SK-N-MC (cell line): ENCODE measurements at regions not wholly inside any gene's neighbourhood (a gene's known extent, or its start where the extent isn't known, plus 50 kb on each side); places are given as distances from the start of the nearest gene placed in this dataset.

Experiments used
- DNase-seq: peaks from one replicate; pipeline ENCODE4 v3.0.0-alpha.2; 2011; ENCODE audit warnings: low read depth, low spot score
- H3K27ac ChIP-seq: fragments of 200-600 bp; sonication (generic); 2 replicates; pipeline ENCODE4 v1.5.1; 2016; ENCODE audit warnings: mixed run types
- H3K36me3 ChIP-seq: fragments of 200-600 bp; sonication (generic); 2 replicates; pipeline ENCODE4 v1.6.1; 2017; ENCODE audit warnings: antibody characterized with exemption, low read length, mixed read lengths; ENCODE audit not compliant: insufficient read depth
- H3K4me3 ChIP-seq: fragments of 200-600 bp; sonication (generic); 2 replicates; pipeline ENCODE4 v1.5.1; 2016
- H3K9ac ChIP-seq: fragments of 200-600 bp; sonication (generic); 2 replicates; pipeline ENCODE4 v1.8.0; 2017; ENCODE audit warnings: mixed run types, mixed read lengths; ENCODE audit not compliant: insufficient read length
- H3K9me3 ChIP-seq: fragments of 200-600 bp; sonication (generic); 2 replicates; pipeline ENCODE4 v1.6.1; 2017; ENCODE audit warnings: low read depth, mild to moderate bottlenecking, antibody characterized with exemption, low read length, moderate library complexity, mixed read lengths
- EZH2 ChIP-seq: fragments of 200-600 bp; sonication (generic); IDR thresholded peaks from one replicate; pipeline ENCODE4 v1.6.1; 2017; ENCODE audit warnings: antibody characterized with exemption
- FOXP2 ChIP-seq: optimal IDR thresholded peaks from 2 replicates; pipeline ENCODE3; 2011; ENCODE audit warnings: mild to moderate bottlenecking, moderate library complexity; ENCODE audit not compliant: insufficient read depth; ENCODE audit errors: extremely low read length, control extremely low read depth
- POLR2AphosphoS5 ChIP-seq: IDR thresholded peaks from 2 replicates; pipeline ENCODE4 v1.6.1; 2012; ENCODE audit warnings: mild to moderate bottlenecking, low read depth, low read length, borderline replicate concordance

GRCh38 chr2:19201911-19202462 lies 156.4 kb downstream of the OSR1 start:
- no peaks in the 10 kb centered on the region for H3K9me3 ChIP-seq
- no peak overlapping the region for H3K27ac ChIP-seq
- no peaks in the 10 kb centered on the region for H3K36me3 ChIP-seq
- H3K4me3 ChIP-seq, result no peak overlapping the region
- no peak for DNase-seq
- no peak overlapping the region for H3K9ac ChIP-seq
- TF ChIP-seq FOXP2 (no peak), EZH2 (no peak), POLR2AphosphoS5 (no peak)

- H3K27ac ChIP-seq, result no peak overlapping the region
- no peak overlapping the region for H3K9ac ChIP-seq
- DNase-seq, result no peak
- no peaks in the 10 kb centered on the region for H3K36me3 ChIP-seq
- H3K9me3 ChIP-seq, result no peaks in the 10 kb centered on the region
- H3K4me3 ChIP-seq, result no peak overlapping the region
- TF ChIP-seq POLR2AphosphoS5 (no peak), FOXP2 (no peak), EZH2 (no peak)
Observed at GRCh38 chr2:19198381-19198780, 160.0 kb downstream of the OSR1 start.

GRCh38 chr2:19195661-19196060 lies 162.8 kb downstream of the OSR1 start:
- no peak for TF ChIP-seq FOXP2
- TF ChIP-seq POLR2AphosphoS5, result no peak
- TF ChIP-seq EZH2, result no peak
- Histone ChIP-seq H3K36me3 (no peaks in the 10 kb centered on the region), H3K27ac (no peak overlapping the region), H3K9ac (no peak overlapping the region), H3K4me3 (no peak overlapping the region), H3K9me3 (no peaks in the 10 kb centered on the region)
- DNase-seq, result no peak

GRCh38 chr2:19189391-19189790 lies 169.0 kb downstream of the OSR1 start:
- H3K9ac ChIP-seq, result no peak overlapping the region

GRCh38 chr2:19187323-19188020 lies 171.0 kb downstream of the OSR1 start:
- no peak for TF ChIP-seq POLR2AphosphoS5
- TF ChIP-seq EZH2, result no peak
- TF ChIP-seq FOXP2, result no peak
- H3K9ac ChIP-seq, result no peak overlapping the region
- H3K4me3 ChIP-seq, result no peak overlapping the region
- H3K27ac ChIP-seq, result no peak overlapping the region
- DNase-seq, result no peak
- H3K9me3 ChIP-seq, result no peaks in the 10 kb centered on the region
- no peaks in the 10 kb centered on the region for H3K36me3 ChIP-seq

More at GRCh38 chr2:19189391-19189790, 169.0 kb downstream of the OSR1 start:
- Histone ChIP-seq H3K36me3 (no peaks in the 10 kb centered on the region), H3K9me3 (no peaks in the 10 kb centered on the region), H3K4me3 (no peak overlapping the region), H3K27ac (no peak overlapping the region)
- TF ChIP-seq EZH2, result no peak
- TF ChIP-seq POLR2AphosphoS5, result no peak
- TF ChIP-seq FOXP2, result no peak
- DNase-seq, result no peak

GRCh38 chr2:19185086-19185485 lies 173.3 kb downstream of the OSR1 start:
- no peak for DNase-seq
- Histone ChIP-seq H3K9me3 (no peaks in the 10 kb centered on the region), H3K4me3 (no peak overlapping the region), H3K9ac (no peak overlapping the region), H3K27ac (no peak overlapping the region), H3K36me3 (no peaks in the 10 kb centered on the region)
- TF ChIP-seq POLR2AphosphoS5, result no peak
- no peak for TF ChIP-seq FOXP2
- no peak for TF ChIP-seq EZH2

- no peak for TF ChIP-seq EZH2
- TF ChIP-seq FOXP2, result no peak
- TF ChIP-seq POLR2AphosphoS5, result no peak
- H3K36me3 ChIP-seq, result no peaks in the 10 kb centered on the region
- H3K9ac ChIP-seq, result no peak overlapping the region
- no peak for DNase-seq
- no peak overlapping the region for H3K4me3 ChIP-seq
- H3K27ac ChIP-seq, result no peak overlapping the region
- no peaks in the 10 kb centered on the region for H3K9me3 ChIP-seq
Observed at GRCh38 chr2:19178175-19178574, 180.2 kb downstream of the OSR1 start.

GRCh38 chr2:19176977-19177376 lies 181.4 kb downstream of the OSR1 start:
- H3K9me3 ChIP-seq, result no peaks in the 10 kb centered on the region
- no peaks in the 10 kb centered on the region for H3K36me3 ChIP-seq
- H3K9ac ChIP-seq, result no peak overlapping the region
- H3K27ac ChIP-seq, result no peak overlapping the region
- no peak for DNase-seq
- TF ChIP-seq EZH2 (no peak), FOXP2 (no peak), POLR2AphosphoS5 (no peak)
- H3K4me3 ChIP-seq, result no peak overlapping the region

- Histone ChIP-seq H3K9ac (no peak overlapping the region), H3K4me3 (no peak overlapping the region), H3K27ac (no peak overlapping the region), H3K9me3 (no peaks in the 10 kb centered on the region), H3K36me3 (no peaks in the 10 kb centered on the region)
- TF ChIP-seq POLR2AphosphoS5 (no peak), FOXP2 (no peak), EZH2 (no peak)
- DNase-seq, result no peak
Observed at GRCh38 chr2:19176172-19176852, 182.1 kb downstream of the OSR1 start.
